PFSK-1 (cell line): ENCODE measurements at regions not wholly inside any gene's neighbourhood (a gene's known extent, or its start where the extent isn't known, plus 50 kb on each side); places are given as distances from the start of the nearest gene placed in this dataset.

Experiments used
- POLR2AphosphoS5 ChIP-seq: IDR thresholded peaks from 2 replicates; pipeline ENCODE4 v1.6.1; 2012; ENCODE audit warnings: low read depth, mild to moderate bottlenecking, control low read depth, low read length, moderate library complexity
- TAF1 ChIP-seq: IDR thresholded peaks from 2 replicates; pipeline ENCODE4 v1.6.1; 2012; ENCODE audit warnings: low read length, control low read depth, borderline replicate concordance; ENCODE audit not compliant: insufficient read depth

- no peak for TF ChIP-seq TAF1
- TF ChIP-seq POLR2AphosphoS5: no peak
These were observed 373.2 kb downstream of the TRIB2 start for GRCh38 chr2:13089971-13090370.
